GM23248 (cell line): ENCODE measurements at regions not wholly inside any gene's neighbourhood (a gene's known extent, or its start where the extent isn't known, plus 50 kb on each side); places are given as distances from the start of the nearest gene placed in this dataset.

Experiments
- EZH2 ChIP-seq: fragments of 200-600 bp; sonication (generic); IDR thresholded peaks from 2 replicates; pipeline ENCODE4 v1.6.1; 2018; ENCODE audit warnings: antibody characterized with exemption, mild to moderate bottlenecking; ENCODE audit not compliant: insufficient read depth, poor library complexity, severe bottlenecking
- EZH2phosphoT487 ChIP-seq: fragments of 200-600 bp; sonication (generic); IDR thresholded peaks from 2 replicates; pipeline ENCODE4 v1.6.1; 2018; ENCODE audit warnings: antibody characterized with exemption, moderate library complexity, mild to moderate bottlenecking, low read depth; ENCODE audit not compliant: insufficient read depth

GRCh38 chr2:120951693-120952092 lies 216.0 kb downstream of the GLI2 start:
- no peak for TF ChIP-seq EZH2
- TF ChIP-seq EZH2phosphoT487, result no peak
